ENCODE measurements at regions not wholly inside any gene's neighbourhood (a gene's known extent, or its start where the extent isn't known, plus 50 kb on each side); places are given as distances from the start of the nearest gene placed in this dataset.

GRCh38 chr2:191486584-191487320 lies 191.2 kb upstream of the NABP1 start:
- Mint-ChIP-seq H3K27ac (no peak overlapping the region), H3K4me3 (no peak overlapping the region), H3K9me3 (peaks cover 21% of the 10 kb centered on the region), H3K36me3 (ENCODE audit: low read depth) (peaks cover 8% of the 10 kb centered on the region), H3K27me3 (ENCODE audit: low read depth, poor library complexity) (no peaks in the 10 kb centered on the region), H3K4me1 (no peaks in the 10 kb centered on the region)
- TF ChIP-seq, protein P1, sequence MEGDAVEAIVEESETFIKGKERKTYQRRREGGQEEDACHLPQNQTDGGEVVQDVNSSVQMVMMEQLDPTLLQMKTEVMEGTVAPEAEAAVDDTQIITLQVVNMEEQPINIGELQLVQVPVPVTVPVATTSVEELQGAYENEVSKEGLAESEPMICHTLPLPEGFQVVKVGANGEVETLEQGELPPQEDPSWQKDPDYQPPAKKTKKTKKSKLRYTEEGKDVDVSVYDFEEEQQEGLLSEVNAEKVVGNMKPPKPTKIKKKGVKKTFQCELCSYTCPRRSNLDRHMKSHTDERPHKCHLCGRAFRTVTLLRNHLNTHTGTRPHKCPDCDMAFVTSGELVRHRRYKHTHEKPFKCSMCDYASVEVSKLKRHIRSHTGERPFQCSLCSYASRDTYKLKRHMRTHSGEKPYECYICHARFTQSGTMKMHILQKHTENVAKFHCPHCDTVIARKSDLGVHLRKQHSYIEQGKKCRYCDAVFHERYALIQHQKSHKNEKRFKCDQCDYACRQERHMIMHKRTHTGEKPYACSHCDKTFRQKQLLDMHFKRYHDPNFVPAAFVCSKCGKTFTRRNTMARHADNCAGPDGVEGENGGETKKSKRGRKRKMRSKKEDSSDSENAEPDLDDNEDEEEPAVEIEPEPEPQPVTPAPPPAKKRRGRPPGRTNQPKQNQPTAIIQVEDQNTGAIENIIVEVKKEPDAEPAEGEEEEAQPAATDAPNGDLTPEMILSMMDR (IDR thresholded peaks at IDR 0.05): no peak
- DNase-seq: no peak

- Mint-ChIP-seq H3K27me3 (ENCODE audit: low read depth, poor library complexity) (no peaks in the 10 kb centered on the region), H3K36me3 (ENCODE audit: low read depth) (peaks cover 1% of the 10 kb centered on the region), H3K4me1 (no peaks in the 10 kb centered on the region), H3K4me3 (no peak overlapping the region), H3K27ac (no peak overlapping the region), H3K9me3 (peaks cover 8% of the 10 kb centered on the region)
- TF ChIP-seq, protein P1 (IDR thresholded peaks at IDR 0.05): no peak
- DNase-seq: no peak
Observed at GRCh38 chr2:191488135-191488534, 189.8 kb upstream of the NABP1 start.

- Mint-ChIP-seq H3K27me3 (ENCODE audit: low read depth, poor library complexity) (no peaks in the 10 kb centered on the region), H3K36me3 (ENCODE audit: low read depth) (no peaks in the 10 kb centered on the region), H3K4me1 (no peaks in the 10 kb centered on the region), H3K4me3 (no peak overlapping the region), H3K9me3 (peaks cover 11% of the 10 kb centered on the region), H3K27ac (no peak overlapping the region)
- TF ChIP-seq, protein P1 (IDR thresholded peaks at IDR 0.05): no peak
- no peak for DNase-seq
Observed at GRCh38 chr2:191489177-191489576, 188.8 kb upstream of the NABP1 start.

DNA sequence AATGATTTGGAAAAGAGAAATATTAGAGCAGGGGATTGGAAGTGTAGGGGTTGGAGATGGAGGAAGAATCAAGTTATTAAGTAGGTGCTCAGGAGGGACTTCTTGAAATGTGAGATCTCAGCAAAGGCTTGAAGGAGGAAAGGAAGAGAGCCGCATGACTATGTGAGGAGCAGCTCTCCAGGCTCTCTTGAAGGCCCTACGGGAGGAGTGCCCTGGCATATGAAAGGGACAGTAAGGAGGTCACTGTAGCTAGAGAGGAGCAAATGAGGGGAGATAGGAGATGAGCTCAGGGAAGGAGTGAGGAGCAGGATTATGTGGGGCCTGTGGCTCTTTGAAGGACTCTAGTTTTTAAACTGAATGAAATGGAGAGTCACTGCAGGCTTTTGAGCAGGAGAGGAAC lies 181.1 kb upstream of the NABP1 start:
- peaks cover 21% of the 10 kb centered on the region for H3K4me1 Mint-ChIP-seq
- H3K4me3 Mint-ChIP-seq: no peak overlapping the region
- H3K27ac Mint-ChIP-seq: no peak overlapping the region
- no peak for DNase-seq
- peaks cover 3% of the 10 kb centered on the region for H3K27me3 Mint-ChIP-seq (ENCODE audit: low read depth, poor library complexity)
- peaks cover 18% of the 10 kb centered on the region for H3K9me3 Mint-ChIP-seq
- TF ChIP-seq, protein P1 (IDR thresholded peaks at IDR 0.05): no peak
- no peaks in the 10 kb centered on the region for H3K36me3 Mint-ChIP-seq (ENCODE audit: low read depth)

DNA sequence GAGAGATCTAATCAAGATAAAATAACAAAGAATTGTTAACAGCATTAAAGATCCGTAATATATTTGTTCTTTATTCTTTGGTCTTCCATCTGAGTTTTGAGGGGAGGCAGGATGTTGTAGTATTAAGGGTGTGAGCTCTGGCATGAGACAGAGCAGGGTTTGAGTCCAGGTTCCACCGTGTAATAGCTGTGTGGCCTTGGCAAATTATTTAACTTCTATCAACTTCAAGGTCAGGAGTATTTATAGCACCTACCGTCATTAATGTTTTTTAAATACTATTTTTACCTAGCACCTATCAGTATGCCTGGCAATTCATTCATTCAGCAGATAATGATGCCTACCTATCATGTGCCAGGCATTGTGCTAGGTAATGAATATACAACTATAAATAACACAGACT lies 180.1 kb upstream of the NABP1 start:
- H3K4me1 Mint-ChIP-seq: peaks cover 21% of the 10 kb centered on the region

More for the DNA sequence above, 180.1 kb upstream of the NABP1 start:
- Mint-ChIP-seq H3K9me3 (peaks cover 18% of the 10 kb centered on the region), H3K4me3 (no peak overlapping the region), H3K27ac (peak overlapping the region; percentile 19), H3K36me3 (ENCODE audit: low read depth) (no peaks in the 10 kb centered on the region), H3K27me3 (ENCODE audit: low read depth, poor library complexity) (peaks cover 3% of the 10 kb centered on the region)
- TF ChIP-seq, protein P1 (IDR thresholded peaks at IDR 0.05): no peak
- DNase-seq: no peak

Measured in nephron progenitor cell (in vitro differentiated cells).